ENCODE measurements at regions not wholly inside any gene's neighbourhood (a gene's known extent, or its start where the extent isn't known, plus 50 kb on each side); places are given as distances from the start of the nearest gene placed in this dataset.

- TF ChIP-seq ZNF584 (CRISPR knock-in tag; IDR thresholded peaks at IDR 0.05; ENCODE audit: low read depth), result no peak
- TF ChIP-seq ZNF696 (CRISPR knock-in tag; conservative IDR thresholded peaks at IDR 0.05), result no peak
- TF ChIP-seq CBFA2T3 (IDR thresholded peaks at IDR 0.05), result peak; percentile 29; the same call in 1 of the 2 replicates
- no peak for TF ChIP-seq ZNF316 (IDR thresholded peaks at IDR 0.05)
- no peak for TF ChIP-seq NCOA6 (IDR thresholded peaks at IDR 0.05)
- TF ChIP-seq CREB3 (tag; conservative IDR thresholded peaks at IDR 0.05; ENCODE audit: low read depth), result no peak
- TF ChIP-seq HNRNPK (IDR thresholded peaks at IDR 0.05; ENCODE audit: low read depth, low read length, poor library complexity, severe bottlenecking), result no peak
- TF ChIP-seq TAL1 (IDR thresholded peaks at IDR 0.05), result peak; percentile 35; the same call in 1 of the 2 replicates
- TF ChIP-seq CCAR2 (IDR thresholded peaks at IDR 0.05; ENCODE audit: low read depth, low read length), result no peak
- TF ChIP-seq MXI1 (IDR thresholded peaks at IDR 0.05; ENCODE audit: low read depth, low read length), result no peak
- no peak for TF ChIP-seq ZBTB7A (IDR thresholded peaks at IDR 0.05; ENCODE audit: borderline replicate concordance, control insufficient read depth, low read depth, low read length)
- TF ChIP-seq GTF2F1 (IDR thresholded peaks at IDR 0.05; ENCODE audit: low read depth, low read length), result no peak
- TF ChIP-seq ZNF124 (CRISPR knock-in tag; IDR thresholded peaks at IDR 0.05), result no peak
- TF ChIP-seq, protein P1, sequence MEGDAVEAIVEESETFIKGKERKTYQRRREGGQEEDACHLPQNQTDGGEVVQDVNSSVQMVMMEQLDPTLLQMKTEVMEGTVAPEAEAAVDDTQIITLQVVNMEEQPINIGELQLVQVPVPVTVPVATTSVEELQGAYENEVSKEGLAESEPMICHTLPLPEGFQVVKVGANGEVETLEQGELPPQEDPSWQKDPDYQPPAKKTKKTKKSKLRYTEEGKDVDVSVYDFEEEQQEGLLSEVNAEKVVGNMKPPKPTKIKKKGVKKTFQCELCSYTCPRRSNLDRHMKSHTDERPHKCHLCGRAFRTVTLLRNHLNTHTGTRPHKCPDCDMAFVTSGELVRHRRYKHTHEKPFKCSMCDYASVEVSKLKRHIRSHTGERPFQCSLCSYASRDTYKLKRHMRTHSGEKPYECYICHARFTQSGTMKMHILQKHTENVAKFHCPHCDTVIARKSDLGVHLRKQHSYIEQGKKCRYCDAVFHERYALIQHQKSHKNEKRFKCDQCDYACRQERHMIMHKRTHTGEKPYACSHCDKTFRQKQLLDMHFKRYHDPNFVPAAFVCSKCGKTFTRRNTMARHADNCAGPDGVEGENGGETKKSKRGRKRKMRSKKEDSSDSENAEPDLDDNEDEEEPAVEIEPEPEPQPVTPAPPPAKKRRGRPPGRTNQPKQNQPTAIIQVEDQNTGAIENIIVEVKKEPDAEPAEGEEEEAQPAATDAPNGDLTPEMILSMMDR (IDR thresholded peaks at IDR 0.05 in 2 of 3, conservative IDR thresholded peaks at IDR 0.05 in 1 of 3; ENCODE audit: insufficient read depth in 2 of 3, low read depth in 1 of 3, low read length in 3 of 3), result no peak
- TF ChIP-seq PHF20 (IDR thresholded peaks at IDR 0.05; ENCODE audit: partially characterized antibody), result no peak
- TF ChIP-seq KLF16 (IDR thresholded peaks at IDR 0.05), result peak; percentile 68; the same call in 1 of the 2 replicates
- TF ChIP-seq ZNF239 (CRISPR knock-in tag; IDR thresholded peaks at IDR 0.05), result no peak
- no peak for TF ChIP-seq TGIF2 (CRISPR knock-in tag; IDR thresholded peaks at IDR 0.05)
- TF ChIP-seq MAFK (IDR thresholded peaks at IDR 0.05; ENCODE audit: low read length), result no peak
- peak; percentile 49; the same call in 1 of the 2 replicates for TF ChIP-seq ARID1B (IDR thresholded peaks at IDR 0.05)
- peak in 1 of 2 experiments; percentile 68; a peak in 1 of 4 replicates for TF ChIP-seq RCOR1 (IDR thresholded peaks at IDR 0.05; ENCODE audit: borderline replicate concordance in 1 of 2, low read depth in 2 of 2, low read length in 2 of 2)
- TF ChIP-seq PTBP1 (IDR thresholded peaks at IDR 0.05; ENCODE audit: low read depth, low read length), result no peak
- TF ChIP-seq HLTF (IDR thresholded peaks at IDR 0.05), result no peak
These were observed 56.2 kb upstream of the TMEM163 start (continued) for GRCh38 chr2:134774786-134775641.
